ENCODE measurements at regions not wholly inside any gene's neighbourhood (a gene's known extent, or its start where the extent isn't known, plus 50 kb on each side); places are given as distances from the start of the nearest gene placed in this dataset.
"Not testable (repeated sequence)": the region's sequence is repeated elsewhere in the genome, so short reads cannot be mapped to it uniquely, and the experiment has no call there.

- TF ChIP-seq CTCF (IDR thresholded peaks at IDR 0.05; ENCODE audit: extremely low read depth, insufficient read depth, missing control alignments) = no peak
- in situ Hi-C loops (cut with MboI; ENCODE audit: low pct_unique_long_range_greater_than_20kb, low sequenced_read_pairs, unreplicated experiment) = no loop called here
- no peak for DNase-seq (ENCODE audit: low spot score)
Observed at GRCh38 chr13:22883262-22883840, 297.4 kb upstream of the SGCG start.

- no peak for DNase-seq (ENCODE audit: low spot score)
- no peak for TF ChIP-seq CTCF (IDR thresholded peaks at IDR 0.05; ENCODE audit: extremely low read depth, insufficient read depth, missing control alignments)
- in situ Hi-C loops (cut with MboI; ENCODE audit: low pct_unique_long_range_greater_than_20kb, low sequenced_read_pairs, unreplicated experiment) = no loop called here
Observed at GRCh38 chr13:22883956-22884355, 296.8 kb upstream of the SGCG start.

GRCh38 chr13:22886061-22886460, 294.7 kb upstream of the SGCG start:
- in situ Hi-C loops (cut with MboI; ENCODE audit: low pct_unique_long_range_greater_than_20kb, low sequenced_read_pairs, unreplicated experiment); DNase-seq (ENCODE audit: low spot score): not testable (repeated sequence)

GRCh38 chr13:22889376-22889775, 291.4 kb upstream of the SGCG start:
- DNase-seq (ENCODE audit: low spot score); in situ Hi-C loops (cut with MboI; ENCODE audit: low pct_unique_long_range_greater_than_20kb, low sequenced_read_pairs, unreplicated experiment): not testable (repeated sequence)

- DNase-seq (ENCODE audit: low spot score) = no peak
- no peak for TF ChIP-seq CTCF (IDR thresholded peaks at IDR 0.05; ENCODE audit: extremely low read depth, insufficient read depth, missing control alignments)
Observed at GRCh38 chr13:22893204-22893603, 287.6 kb upstream of the SGCG start.

GRCh38 chr13:22893777-22894176, 287.0 kb upstream of the SGCG start:
- in situ Hi-C loops (cut with MboI; ENCODE audit: low pct_unique_long_range_greater_than_20kb, low sequenced_read_pairs, unreplicated experiment) = no loop called here
- DNase-seq (ENCODE audit: low spot score) = no peak
- TF ChIP-seq CTCF (IDR thresholded peaks at IDR 0.05; ENCODE audit: extremely low read depth, insufficient read depth, missing control alignments) = no peak

More at GRCh38 chr13:22893204-22893603, 287.6 kb upstream of the SGCG start:
- in situ Hi-C loops (cut with MboI; ENCODE audit: low pct_unique_long_range_greater_than_20kb, low sequenced_read_pairs, unreplicated experiment) = no loop called here

- no peak for DNase-seq (ENCODE audit: low spot score)
- no peak for TF ChIP-seq CTCF (IDR thresholded peaks at IDR 0.05; ENCODE audit: extremely low read depth, insufficient read depth, missing control alignments)
- in situ Hi-C loops (cut with MboI; ENCODE audit: low pct_unique_long_range_greater_than_20kb, low sequenced_read_pairs, unreplicated experiment) = no loop called here
Observed at GRCh38 chr13:22897571-22898314, 283.0 kb upstream of the SGCG start.

- in situ Hi-C loops (cut with MboI; ENCODE audit: low pct_unique_long_range_greater_than_20kb, low sequenced_read_pairs, unreplicated experiment); DNase-seq (ENCODE audit: low spot score): not testable (repeated sequence)
Observed at GRCh38 chr13:22900416-22900951, 280.3 kb upstream of the SGCG start.

All from GM13977 (cell line).